CD4-positive, alpha-beta T cell treated with Interleukin-15 for 4 hours (primary cell): ENCODE measurements at regions not wholly inside any gene's neighbourhood (a gene's known extent, or its start where the extent isn't known, plus 50 kb on each side); places are given as distances from the start of the nearest gene placed in this dataset.

Source experiments
- DNase-seq: peaks from one replicate; pipeline ENCODE4 v3.0.0-alpha.2; 2020; ENCODE audit warnings: low spot score

- no peak for DNase-seq
These were observed 369.5 kb upstream of the THBS1 start for GRCh38 chr15:39211108-39211979.

- DNase-seq, result no peak
These were observed 367.5 kb upstream of the THBS1 start for GRCh38 chr15:39213385-39213840.

GRCh38 chr15:39215015-39215414, 365.9 kb upstream of the THBS1 start:
- DNase-seq, result no peak

GRCh38 chr15:39216816-39217215, 364.1 kb upstream of the THBS1 start:
- no peak for DNase-seq

GRCh38 chr15:39219608-39220007, 361.3 kb upstream of the THBS1 start:
- DNase-seq, result no peak

- DNase-seq, result no peak
These were observed 354.5 kb upstream of the THBS1 start for GRCh38 chr15:39226169-39226937.

- DNase-seq, result no peak
These were observed 353.9 kb upstream of the THBS1 start for GRCh38 chr15:39227001-39227400.

GRCh38 chr15:39228889-39229288, 352.0 kb upstream of the THBS1 start:
- no peak for DNase-seq

GRCh38 chr15:39230205-39230907, 350.5 kb upstream of the THBS1 start:
- DNase-seq, result no peak

GRCh38 chr15:39230908-39231285, 350.0 kb upstream of the THBS1 start:
- no peak for DNase-seq

GRCh38 chr15:39232512-39232911, 348.4 kb upstream of the THBS1 start:
- no peak for DNase-seq

GRCh38 chr15:39235084-39235795, 345.6 kb upstream of the THBS1 start:
- DNase-seq, result no peak

- no peak for DNase-seq
These were observed 344.5 kb upstream of the THBS1 start for GRCh38 chr15:39236375-39236774.

- no peak for DNase-seq
These were observed 342.4 kb upstream of the THBS1 start for GRCh38 chr15:39238443-39238842.

GRCh38 chr15:39239562-39239961, 341.3 kb upstream of the THBS1 start:
- no peak for DNase-seq

GRCh38 chr15:39242345-39242744, 338.5 kb upstream of the THBS1 start:
- no peak for DNase-seq

- DNase-seq, result no peak
These were observed 337.5 kb upstream of the THBS1 start for GRCh38 chr15:39243396-39243795.

- no peak for DNase-seq
These were observed 336.1 kb upstream of the THBS1 start for GRCh38 chr15:39244776-39245175.

- no peak for DNase-seq
These were observed 334.4 kb upstream of the THBS1 start for GRCh38 chr15:39246523-39246922.

GRCh38 chr15:39247574-39247973, 333.3 kb upstream of the THBS1 start:
- DNase-seq, result no peak

GRCh38 chr15:39248204-39248603, 332.7 kb upstream of the THBS1 start:
- DNase-seq, result no peak

- DNase-seq, result no peak
These were observed 330.9 kb upstream of the THBS1 start for GRCh38 chr15:39250001-39250400.
